GM18517 (cell line): ENCODE measurements at regions not wholly inside any gene's neighbourhood (a gene's known extent, or its start where the extent isn't known, plus 50 kb on each side); places are given as distances from the start of the nearest gene placed in this dataset.

Experiments
- ATAC-seq: cut with Tn5 transposase; IDR thresholded peaks from one replicate; pipeline ENCODE4 v1.9.1; 2021; ENCODE audit warnings: mild to moderate bottlenecking, moderate library complexity; ENCODE audit not compliant: unreplicated experiment

GRCh38 chr5:125750147-125750860 is 672.9 kb upstream of the GRAMD2B start:
- no peak for ATAC-seq

- no peak for ATAC-seq
Observed at GRCh38 chr5:125750861-125751186, 672.4 kb upstream of the GRAMD2B start.

GRCh38 chr5:125756456-125756855 is 666.8 kb upstream of the GRAMD2B start:
- no peak for ATAC-seq

- no peak for ATAC-seq
Observed at GRCh38 chr5:125766706-125767105, 656.5 kb upstream of the GRAMD2B start.

GRCh38 chr5:125775896-125776295 is 647.3 kb upstream of the GRAMD2B start:
- no peak for ATAC-seq

- ATAC-seq: no peak
Observed at GRCh38 chr5:125776656-125777139, 646.5 kb upstream of the GRAMD2B start.

GRCh38 chr5:125778791-125779190 is 644.4 kb upstream of the GRAMD2B start:
- no peak for ATAC-seq

GRCh38 chr5:125785407-125785806 is 637.8 kb upstream of the GRAMD2B start:
- ATAC-seq: no peak

- no peak for ATAC-seq
Observed at GRCh38 chr5:125786021-125786420, 637.2 kb upstream of the GRAMD2B start.

- ATAC-seq: no peak
Observed at GRCh38 chr5:125793470-125793869, 629.7 kb upstream of the GRAMD2B start.

- ATAC-seq: no peak
Observed at GRCh38 chr5:125794922-125795321, 628.3 kb upstream of the GRAMD2B start.

- no peak for ATAC-seq
Observed at GRCh38 chr5:125798307-125798706, 624.9 kb upstream of the GRAMD2B start.

- no peak for ATAC-seq
Observed at GRCh38 chr5:125812651-125813050, 610.6 kb upstream of the GRAMD2B start.

- ATAC-seq: no peak
Observed at GRCh38 chr5:125813221-125813974, 609.8 kb upstream of the GRAMD2B start.

GRCh38 chr5:125814119-125814518 is 609.1 kb upstream of the GRAMD2B start:
- no peak for ATAC-seq

- ATAC-seq: no peak
Observed at GRCh38 chr5:125823572-125823971, 599.6 kb upstream of the GRAMD2B start.

- no peak for ATAC-seq
Observed at GRCh38 chr5:125826214-125826613, 597.0 kb upstream of the GRAMD2B start.

- peak; percentile 93 for ATAC-seq
Observed at GRCh38 chr5:125829349-125829748, 593.9 kb upstream of the GRAMD2B start.

- ATAC-seq: no peak
Observed at GRCh38 chr5:125833398-125833797, 589.8 kb upstream of the GRAMD2B start.

GRCh38 chr5:125834438-125835115 is 588.6 kb upstream of the GRAMD2B start:
- no peak for ATAC-seq

- peak; percentile 61 for ATAC-seq
Observed at GRCh38 chr5:125835293-125836172, 587.7 kb upstream of the GRAMD2B start.
